Aorta (tissue), 5 donors: ENCODE measurements at regions not wholly inside any gene's neighbourhood (a gene's known extent, or its start where the extent isn't known, plus 50 kb on each side); places are given as distances from the start of the nearest gene placed in this dataset.
A peak's percentile ranks its signal among the peaks of the same experiment; 100 is the strongest.
"Not testable (repeated sequence)": the region's sequence is repeated elsewhere in the genome, so short reads cannot be mapped to it uniquely, and the experiment has no call there.

Source experiments
- ATAC-seq: fragments of 200-7000 bp; cut with Tn5 transposase; one replicate; pipeline ENCODE4 v1.9.1; 2022; ENCODE audit warnings: moderate library complexity; ENCODE audit not compliant: low FRiP score
- DNase-seq, 2 donors: peaks; one replicate each; pipeline ENCODE4 v3.0.0-alpha.2; 2020
- H3K27ac ChIP-seq, 2 donors: one replicate each; pipeline ENCODE4 v1.5.1; 2013; ENCODE audit warnings: low read length in 2 of 2, mild to moderate bottlenecking in 2 of 2, moderate library complexity in 2 of 2, control low read depth in 1 of 2, inconsistent platforms in 1 of 2, low read depth in 1 of 2
- H3K27me3 ChIP-seq, 2 donors: one replicate each; pipeline ENCODE4 v1.6.1; 2013; ENCODE audit warnings: control low read depth in 1 of 2, low read length in 1 of 2, mild to moderate bottlenecking in 1 of 2, moderate library complexity in 1 of 2; ENCODE audit not compliant: insufficient read depth in 2 of 2, control insufficient read depth in 1 of 2
- H3K36me3 ChIP-seq, 2 donors: one replicate each; pipeline ENCODE4 v1.6.1; 2013; ENCODE audit warnings: control low read depth in 1 of 2, low read length in 1 of 2, mild to moderate bottlenecking in 1 of 2; ENCODE audit not compliant: insufficient read depth in 2 of 2, control insufficient read depth in 1 of 2
- H3K4me1 ChIP-seq, 2 donors: one replicate each; pipeline ENCODE4 v1.6.1; 2013; ENCODE audit warnings: low read length in 2 of 2, control low read depth in 1 of 2, mild to moderate bottlenecking in 1 of 2, moderate library complexity in 1 of 2; ENCODE audit not compliant: insufficient read depth in 2 of 2, control insufficient read depth in 1 of 2
- H3K4me3 ChIP-seq, 2 donors: one replicate each; pipeline ENCODE4 v1.5.1; 2013; ENCODE audit warnings: low read length in 2 of 2, control low read depth in 1 of 2, mild to moderate bottlenecking in 1 of 2
- H3K9me3 ChIP-seq: one replicate; pipeline ENCODE4 v1.6.1; 2013; ENCODE audit warnings: mild to moderate bottlenecking, low read length; ENCODE audit not compliant: control insufficient read depth
- WGBS, 2 donors: extraction: QIAGEN DNeasy Blood & Tissue Kit; methylation state at CpG; one replicate each; pipeline ENCODE4 v1.1.7; 2013; 5-methylcytosine and 5-hydroxymethylcytosine counted together
- intact Hi-C, 2 donors: fragments of 100-400 bp; cut with DNase I; formaldehyde crosslinking; loops; one replicate each; pipeline versions ENCODE4 v1.14.2 to v1.15.0; 2022
- donor health status: healthy with polysubstance abuse.
- donor health status: Bipolar disorder and iron deficiency.
- donor health status: DM: no; HTN: no; CAD: no.
- donor health status: DM: no; HTN: no; CAD: no.
- donor health status: DM: yes; HTN: yes; CAD: no.

- not testable (repeated sequence) for ATAC-seq, H3K27me3 ChIP-seq, H3K4me3 ChIP-seq, H3K36me3 ChIP-seq, H3K27ac ChIP-seq, H3K4me1 ChIP-seq, H3K9me3 ChIP-seq
- 96 to 98% methylated on average over 4 of the region's 4 CpGs for WGBS, 2 donors
- DNase-seq, result peak in 1 of 2 donors; percentile 28
- intact Hi-C loops, result loop anchor here in 1 of 2 donors (10.0 kb wide), 1 partner anchor 548 kb away; the partner anchor contains the start of gene ABT1
Observed at GRCh38 chr6:27143020-27143388, 104.5 kb upstream of the PRSS16 start.

GRCh38 chr6:27143474-27144026, 104.0 kb upstream of the PRSS16 start:
- 74 to 83% methylated on average over 2 of the region's 2 CpGs for WGBS, 2 donors
- H3K9me3 ChIP-seq, result no peaks in the 10 kb centered on the region
- no peak overlapping the region for H3K27ac ChIP-seq
- intact Hi-C loops, result loop anchor here in 1 of 2 donors (10.0 kb wide), 1 partner anchor 549 kb away; the partner anchor contains the start of gene ABT1
- H3K4me3 ChIP-seq, result no peak overlapping the region
- DNase-seq, result no peak
- peaks cover 0 to 1% of the 10 kb centered on the region in 2 donors for H3K4me1 ChIP-seq
- no peaks in the 10 kb centered on the region for H3K27me3 ChIP-seq
- H3K36me3 ChIP-seq, result no peaks in the 10 kb centered on the region
- no peak for ATAC-seq

- H3K4me3 ChIP-seq, result no peak overlapping the region
- peaks cover 0 to 1% of the 10 kb centered on the region in 2 donors for H3K4me1 ChIP-seq
- 37 to 41% methylated on average over 6 of the region's 6 CpGs for WGBS, 2 donors
- ATAC-seq, result no peak
- H3K9me3 ChIP-seq, result no peaks in the 10 kb centered on the region
- no peaks in the 10 kb centered on the region for H3K27me3 ChIP-seq
- intact Hi-C loops, result loop anchor here (5.0 to 10.0 kb wide), 2 partner anchors 550 to 987 kb away; partner anchors contain the start of gene ABT1 (in 1 of the 2)
- H3K27ac ChIP-seq, result no peak overlapping the region
- H3K36me3 ChIP-seq, result no peaks in the 10 kb centered on the region
- no peak for DNase-seq
Observed at GRCh38 chr6:27144740-27145079, 102.8 kb upstream of the PRSS16 start.

- Histone ChIP-seq H3K4me1 (no peaks in the 10 kb centered on the region), H3K4me3 (peak overlapping the region; percentile 44 to 85), H3K27me3 (no peaks in the 10 kb centered on the region), H3K9me3 (no peaks in the 10 kb centered on the region), H3K36me3 (no peaks in the 10 kb centered on the region), H3K27ac (peak overlapping the region; percentile 67 to 82)
- 0% methylated on average over 25 of the region's 25 CpGs for WGBS, 2 donors
- ATAC-seq, result peak; percentile 84
- peak; percentile 84 to 89 for DNase-seq
- intact Hi-C loops, result loop anchor here (2.0 to 10.0 kb wide), 3 partner anchors 13 to 989 kb away; partner anchors contain the start of gene ABT1 (in 1 of the 2)
Observed at GRCh38 chr6:27145731-27146455, 101.6 kb upstream of the PRSS16 start.

GRCh38 chr6:27146456-27146705, 101.1 kb upstream of the PRSS16 start:
- H3K4me1 ChIP-seq, H3K27me3 ChIP-seq, H3K9me3 ChIP-seq, DNase-seq, H3K36me3 ChIP-seq: not testable (repeated sequence)
- peak; percentile 20 for ATAC-seq
- intact Hi-C loops, result loop anchor here (2.0 to 10.0 kb wide), 3 partner anchors 14 to 989 kb away; partner anchors contain the start of gene ABT1 (in 1 of the 2)
- H3K4me3 ChIP-seq, result peak overlapping the region; percentile 44 to 85
- 4 to 12% methylated on average over 19 to 23 of the region's 23 CpGs for WGBS, 2 donors
- peak overlapping the region in 1 of 2 donors; percentile 82 for H3K27ac ChIP-seq

- H3K4me1 ChIP-seq, result no peaks in the 10 kb centered on the region
- intact Hi-C loops, result loop anchor here (2.0 to 10.0 kb wide), 3 partner anchors 14 to 990 kb away; partner anchors contain the start of gene ABT1 (in 1 of the 2)
- no peaks in the 10 kb centered on the region for H3K27me3 ChIP-seq
- H3K9me3 ChIP-seq, result no peaks in the 10 kb centered on the region
- DNase-seq (peak; percentile 87 to 90), ATAC-seq (peak; percentile 96)
- H3K36me3 ChIP-seq, result no peaks in the 10 kb centered on the region
- peak overlapping the region; percentile 44 to 85 for H3K4me3 ChIP-seq
- peak overlapping the region in 1 of 2 donors; percentile 82 for H3K27ac ChIP-seq
- 1 to 7% methylated on average over 51 of the region's 51 CpGs for WGBS, 2 donors
Observed at GRCh38 chr6:27146706-27147505, 100.6 kb upstream of the PRSS16 start.

GRCh38 chr6:27148404-27148795, 99.1 kb upstream of the PRSS16 start:
- intact Hi-C loops, result loop anchor here (5.0 to 10.0 kb wide), 2 partner anchors 554 to 991 kb away; partner anchors contain the start of gene ABT1 (in 1 of the 2)
- Histone ChIP-seq H3K4me1 (no peaks in the 10 kb centered on the region), H3K36me3 (no peaks in the 10 kb centered on the region), H3K4me3 (no peak overlapping the region), H3K9me3 (no peaks in the 10 kb centered on the region), H3K27me3 (no peaks in the 10 kb centered on the region), H3K27ac (no peak overlapping the region)
- ATAC-seq (no peak), DNase-seq (no peak)
- 88 to 92% methylated on average over 2 of the region's 2 CpGs for WGBS, 2 donors

- no peaks in the 10 kb centered on the region for H3K9me3 ChIP-seq
- DNase-seq (no peak), ATAC-seq (no peak)
- no peaks in the 10 kb centered on the region for H3K27me3 ChIP-seq
- intact Hi-C loops, result loop anchor here (5.0 to 10.0 kb wide), 2 partner anchors 554 to 992 kb away; partner anchors contain the start of gene ABT1 (in 1 of the 2)
- H3K36me3 ChIP-seq, result no peaks in the 10 kb centered on the region
- 55 to 65% methylated on average over 1 of the region's 1 CpG for WGBS, 2 donors
- H3K27ac ChIP-seq, result no peak overlapping the region
- no peak overlapping the region for H3K4me3 ChIP-seq
- H3K4me1 ChIP-seq, result no peaks in the 10 kb centered on the region
Observed at GRCh38 chr6:27149150-27149549, 98.4 kb upstream of the PRSS16 start.
